IPS-18a (cell line): ENCODE measurements at regions not wholly inside any gene's neighbourhood (a gene's known extent, or its start where the extent isn't known, plus 50 kb on each side); places are given as distances from the start of the nearest gene placed in this dataset.

Experiments used
- H3K27ac ChIP-seq: one replicate; pipeline ENCODE4 v1.5.1; 2013; ENCODE audit warnings: low read length
- H3K27me3 ChIP-seq: one replicate; pipeline ENCODE4 v1.6.1; 2013; ENCODE audit warnings: mild to moderate bottlenecking, low read length; ENCODE audit not compliant: control insufficient read depth, insufficient read depth
- H3K36me3 ChIP-seq: one replicate; pipeline ENCODE4 v1.6.1; 2013; ENCODE audit warnings: low read depth, low read length; ENCODE audit not compliant: control insufficient read depth
- H3K4me1 ChIP-seq: one replicate; pipeline ENCODE4 v1.6.1; 2013; ENCODE audit warnings: low read depth, low read length; ENCODE audit not compliant: control insufficient read depth
- H3K4me3 ChIP-seq: one replicate; pipeline ENCODE4 v1.5.1; 2013; ENCODE audit warnings: low read length
- H3K9ac ChIP-seq: one replicate; pipeline ENCODE4 v1.6.1; 2013; ENCODE audit warnings: mild to moderate bottlenecking, low read length, moderate library complexity
- H3K9me3 ChIP-seq: one replicate; pipeline ENCODE4 v1.6.1; 2013; ENCODE audit warnings: low read depth, low read length; ENCODE audit not compliant: control insufficient read depth

- no peaks in the 10 kb centered on the region for H3K9me3 ChIP-seq
- H3K4me3 ChIP-seq: no peak overlapping the region
- H3K27ac ChIP-seq: no peak overlapping the region
- no peaks in the 10 kb centered on the region for H3K36me3 ChIP-seq
- H3K4me1 ChIP-seq: no peaks in the 10 kb centered on the region
- no peak overlapping the region for H3K9ac ChIP-seq
- H3K27me3 ChIP-seq: no peaks in the 10 kb centered on the region
Observed at GRCh38 chr6:163831736-163832135, 417.2 kb downstream of the QKI start.

- H3K27ac ChIP-seq: no peak overlapping the region
- H3K4me3 ChIP-seq: no peak overlapping the region
- no peaks in the 10 kb centered on the region for H3K9me3 ChIP-seq
- no peaks in the 10 kb centered on the region for H3K4me1 ChIP-seq
- H3K9ac ChIP-seq: no peak overlapping the region
- H3K27me3 ChIP-seq: no peaks in the 10 kb centered on the region
- H3K36me3 ChIP-seq: no peaks in the 10 kb centered on the region
Observed at GRCh38 chr6:163830641-163831040, 416.1 kb downstream of the QKI start.

GRCh38 chr6:163828038-163828795, 413.7 kb downstream of the QKI start:
- no peak overlapping the region for H3K9ac ChIP-seq
- H3K4me3 ChIP-seq: no peak overlapping the region
- no peaks in the 10 kb centered on the region for H3K36me3 ChIP-seq
- no peaks in the 10 kb centered on the region for H3K27me3 ChIP-seq
- H3K9me3 ChIP-seq: no peaks in the 10 kb centered on the region
- H3K4me1 ChIP-seq: no peaks in the 10 kb centered on the region
- H3K27ac ChIP-seq: no peak overlapping the region

- Histone ChIP-seq H3K27ac (no peak overlapping the region), H3K9ac (no peak overlapping the region), H3K4me3 (no peak overlapping the region), H3K27me3 (no peaks in the 10 kb centered on the region), H3K9me3 (no peaks in the 10 kb centered on the region), H3K36me3 (no peaks in the 10 kb centered on the region), H3K4me1 (no peaks in the 10 kb centered on the region)
Observed at GRCh38 chr6:163827143-163827542, 412.6 kb downstream of the QKI start.

GRCh38 chr6:163826629-163827028, 412.1 kb downstream of the QKI start:
- no peaks in the 10 kb centered on the region for H3K9me3 ChIP-seq
- no peak overlapping the region for H3K9ac ChIP-seq
- no peaks in the 10 kb centered on the region for H3K4me1 ChIP-seq
- H3K4me3 ChIP-seq: no peak overlapping the region
- no peaks in the 10 kb centered on the region for H3K36me3 ChIP-seq
- H3K27me3 ChIP-seq: no peaks in the 10 kb centered on the region
- H3K27ac ChIP-seq: no peak overlapping the region

- Histone ChIP-seq H3K27me3 (no peaks in the 10 kb centered on the region), H3K4me1 (no peaks in the 10 kb centered on the region), H3K27ac (no peak overlapping the region)
Observed at GRCh38 chr6:163825033-163825432, 410.5 kb downstream of the QKI start.

GRCh38 chr6:163823577-163823976, 409.1 kb downstream of the QKI start:
- Histone ChIP-seq H3K27ac (no peak overlapping the region), H3K9me3 (no peaks in the 10 kb centered on the region), H3K4me3 (no peak overlapping the region), H3K36me3 (no peaks in the 10 kb centered on the region), H3K4me1 (no peaks in the 10 kb centered on the region), H3K27me3 (no peaks in the 10 kb centered on the region), H3K9ac (no peak overlapping the region)

More at GRCh38 chr6:163825033-163825432, 410.5 kb downstream of the QKI start:
- Histone ChIP-seq H3K9ac (no peak overlapping the region), H3K36me3 (no peaks in the 10 kb centered on the region), H3K4me3 (no peak overlapping the region), H3K9me3 (no peaks in the 10 kb centered on the region)

- Histone ChIP-seq H3K9me3 (no peaks in the 10 kb centered on the region), H3K36me3 (no peaks in the 10 kb centered on the region), H3K9ac (no peak overlapping the region), H3K27me3 (no peaks in the 10 kb centered on the region), H3K27ac (no peak overlapping the region), H3K4me1 (no peaks in the 10 kb centered on the region), H3K4me3 (no peak overlapping the region)
Observed at GRCh38 chr6:163820745-163821458, 406.4 kb downstream of the QKI start.

GRCh38 chr6:163820171-163820570, 405.7 kb downstream of the QKI start:
- Histone ChIP-seq H3K36me3 (no peaks in the 10 kb centered on the region), H3K9me3 (no peaks in the 10 kb centered on the region), H3K4me3 (no peak overlapping the region), H3K9ac (no peak overlapping the region), H3K27me3 (no peaks in the 10 kb centered on the region), H3K27ac (no peak overlapping the region), H3K4me1 (no peaks in the 10 kb centered on the region)

- Histone ChIP-seq H3K9me3 (no peaks in the 10 kb centered on the region), H3K27ac (no peak overlapping the region), H3K27me3 (no peaks in the 10 kb centered on the region), H3K36me3 (no peaks in the 10 kb centered on the region), H3K9ac (no peak overlapping the region), H3K4me1 (no peaks in the 10 kb centered on the region), H3K4me3 (no peak overlapping the region)
Observed at GRCh38 chr6:163818719-163819118, 404.2 kb downstream of the QKI start.

- Histone ChIP-seq H3K27me3 (no peaks in the 10 kb centered on the region), H3K4me1 (no peaks in the 10 kb centered on the region), H3K36me3 (no peaks in the 10 kb centered on the region), H3K27ac (no peak overlapping the region), H3K9me3 (no peaks in the 10 kb centered on the region), H3K9ac (no peak overlapping the region), H3K4me3 (no peak overlapping the region)
Observed at GRCh38 chr6:163816441-163816840, 401.9 kb downstream of the QKI start.

- no peak overlapping the region for H3K9ac ChIP-seq
- no peaks in the 10 kb centered on the region for H3K9me3 ChIP-seq
- H3K27me3 ChIP-seq: no peaks in the 10 kb centered on the region
- no peaks in the 10 kb centered on the region for H3K36me3 ChIP-seq
- H3K4me3 ChIP-seq: no peak overlapping the region
- no peak overlapping the region for H3K27ac ChIP-seq
- no peaks in the 10 kb centered on the region for H3K4me1 ChIP-seq
Observed at GRCh38 chr6:163815796-163816195, 401.3 kb downstream of the QKI start.
